AG04449 (cell line): ENCODE measurements at regions not wholly inside any gene's neighbourhood (a gene's known extent, or its start where the extent isn't known, plus 50 kb on each side); places are given as distances from the start of the nearest gene placed in this dataset.

Experiments
- CTCF ChIA-PET: fragments of 350-600 bp; formaldehyde crosslinking; extraction: SDS; loops from one replicate; lab custom pipeline; 2021; ENCODE audit warnings: antibody characterized with exemption; lab: Yijun Ruan, JAX
- POLR2A ChIA-PET: fragments of 400-600, 350-600 bp; formaldehyde crosslinking; extraction: SDS; loops from one replicate; lab custom pipeline; 2020; ENCODE audit warnings: antibody characterized with exemption, inconsistent platforms; lab: Yijun Ruan, JAX
- DNase-seq: peaks from one replicate; pipeline ENCODE4 v3.0.0-alpha.2; 2010; ENCODE audit warnings: low read depth, low spot score
- H3K4me3 ChIP-seq: 2 replicates; pipeline ENCODE4 v1.5.1; 2011; ENCODE audit warnings: low read depth, mild to moderate bottlenecking, control low read depth, low read length
- TF ChIP-seq, protein P1 (sequence below): IDR thresholded peaks from one replicate; pipeline ENCODE4 v1.5.1; 2011; ENCODE audit warnings: mild to moderate bottlenecking, moderate library complexity, low read length, control low read depth, inconsistent platforms; ENCODE audit not compliant: insufficient read depth; ENCODE audit errors: missing control alignments

DNA sequence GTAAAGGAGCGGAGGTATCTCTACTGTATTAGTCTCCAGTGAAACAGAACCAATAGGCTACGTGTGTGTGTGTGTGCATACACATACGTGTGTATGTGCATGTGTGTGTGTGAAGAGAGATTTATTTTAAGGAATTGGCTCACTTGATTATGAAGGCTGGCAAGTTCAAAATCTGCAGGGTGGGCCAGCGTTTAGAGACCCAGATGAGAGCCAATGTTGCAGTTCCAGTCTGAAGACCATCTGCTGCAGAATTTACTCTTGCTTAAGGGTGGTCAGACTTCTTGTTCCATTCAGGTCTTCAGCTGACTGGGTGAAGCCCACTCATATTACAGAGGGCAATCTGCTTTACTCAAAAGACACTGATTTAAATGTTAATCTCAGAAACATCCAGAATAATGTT is 119.2 kb downstream of the FGF18 start:
- POLR2A ChIA-PET, result no interaction called here
- CTCF ChIA-PET, result no interaction called here
- TF ChIP-seq, protein P1, sequence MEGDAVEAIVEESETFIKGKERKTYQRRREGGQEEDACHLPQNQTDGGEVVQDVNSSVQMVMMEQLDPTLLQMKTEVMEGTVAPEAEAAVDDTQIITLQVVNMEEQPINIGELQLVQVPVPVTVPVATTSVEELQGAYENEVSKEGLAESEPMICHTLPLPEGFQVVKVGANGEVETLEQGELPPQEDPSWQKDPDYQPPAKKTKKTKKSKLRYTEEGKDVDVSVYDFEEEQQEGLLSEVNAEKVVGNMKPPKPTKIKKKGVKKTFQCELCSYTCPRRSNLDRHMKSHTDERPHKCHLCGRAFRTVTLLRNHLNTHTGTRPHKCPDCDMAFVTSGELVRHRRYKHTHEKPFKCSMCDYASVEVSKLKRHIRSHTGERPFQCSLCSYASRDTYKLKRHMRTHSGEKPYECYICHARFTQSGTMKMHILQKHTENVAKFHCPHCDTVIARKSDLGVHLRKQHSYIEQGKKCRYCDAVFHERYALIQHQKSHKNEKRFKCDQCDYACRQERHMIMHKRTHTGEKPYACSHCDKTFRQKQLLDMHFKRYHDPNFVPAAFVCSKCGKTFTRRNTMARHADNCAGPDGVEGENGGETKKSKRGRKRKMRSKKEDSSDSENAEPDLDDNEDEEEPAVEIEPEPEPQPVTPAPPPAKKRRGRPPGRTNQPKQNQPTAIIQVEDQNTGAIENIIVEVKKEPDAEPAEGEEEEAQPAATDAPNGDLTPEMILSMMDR, result no peak
- H3K4me3 ChIP-seq, result no peak overlapping the region
- DNase-seq, result no peak

DNA sequence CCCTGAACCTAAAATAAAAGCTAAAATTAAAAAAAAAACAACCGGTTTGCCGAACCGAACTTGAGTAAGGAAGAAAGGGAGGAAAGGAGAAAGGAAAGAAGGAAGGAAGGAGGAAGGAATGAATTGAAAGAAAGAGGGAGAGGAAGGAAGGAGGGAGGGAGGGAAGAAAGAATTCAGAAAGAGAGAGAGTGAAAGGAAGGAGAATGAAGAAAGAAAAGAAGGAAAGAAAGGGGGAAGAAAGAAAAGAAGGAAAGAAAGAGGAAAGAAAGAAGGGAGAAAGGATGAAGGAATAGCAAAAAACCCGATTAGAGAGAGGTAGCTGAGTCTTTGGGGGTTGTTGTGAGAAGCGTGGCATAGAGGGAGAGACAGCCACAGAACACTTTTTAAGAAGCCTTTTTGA is 121.4 kb downstream of the FGF18 start:
- TF ChIP-seq, protein P1, result no peak
- ChIA-PET CTCF (no interaction called here), POLR2A (no interaction called here)
- DNase-seq, result no peak
- H3K4me3 ChIP-seq, result no peak overlapping the region

DNA sequence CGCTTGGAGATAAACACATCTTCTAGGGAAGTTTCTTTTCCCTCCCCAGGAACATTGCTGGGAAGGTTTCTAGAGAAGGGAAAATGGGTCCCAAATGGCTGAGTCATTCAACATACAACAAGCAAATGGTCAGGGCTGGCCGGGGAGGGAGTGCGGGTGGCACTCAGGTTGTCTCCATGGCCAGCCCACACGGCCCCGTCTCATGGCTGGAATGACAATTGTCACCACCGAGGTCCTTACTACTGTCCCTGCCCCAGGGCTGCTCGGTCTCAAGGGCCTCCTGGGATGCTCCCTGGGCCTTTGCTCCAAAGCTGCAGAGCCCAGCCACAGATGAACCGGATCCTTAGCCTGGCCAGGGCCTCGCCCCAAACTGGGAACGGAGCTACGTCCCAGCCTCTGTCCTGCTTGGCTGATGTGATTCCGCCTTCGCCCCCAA is 121.9 kb downstream of the FGF18 start:
- no peak for DNase-seq
- H3K4me3 ChIP-seq, result no peak overlapping the region
- POLR2A ChIA-PET, result no interaction called here
- TF ChIP-seq, protein P1, result no peak
- CTCF ChIA-PET, result no interaction called here

DNA sequence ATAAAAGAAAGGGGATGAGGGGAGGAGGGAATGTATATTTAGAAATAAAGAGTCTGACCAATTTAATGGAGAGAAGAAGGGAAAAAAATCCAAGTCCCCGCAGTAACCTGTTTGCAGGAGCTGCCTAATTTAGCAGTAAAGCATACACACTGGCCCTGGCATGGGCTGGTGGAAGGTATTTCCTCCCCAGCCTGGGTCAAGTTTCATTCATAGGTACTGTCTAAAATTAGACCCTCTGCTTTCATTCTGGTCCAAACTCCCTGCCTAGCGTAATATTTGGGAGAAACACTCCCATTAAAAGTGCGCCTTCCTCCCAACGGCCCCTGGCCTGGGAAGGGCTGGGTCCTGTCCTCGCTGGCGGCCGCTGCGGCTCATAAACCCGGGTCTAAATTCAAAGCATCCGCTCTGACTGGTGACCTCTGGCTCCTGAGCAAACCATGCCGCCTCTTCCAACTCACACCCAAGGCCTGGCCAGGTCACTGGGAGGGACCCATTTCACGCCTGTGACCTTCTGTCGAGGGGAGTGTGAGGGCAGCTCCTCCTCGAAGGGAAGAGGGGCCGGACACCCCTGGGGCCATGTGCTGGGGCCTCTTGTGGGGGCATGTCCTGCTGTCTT is 123.2 kb downstream of the FGF18 start:
- no peak overlapping the region for H3K4me3 ChIP-seq
- TF ChIP-seq, protein P1, result no peak
- CTCF ChIA-PET, result no interaction called here
- POLR2A ChIA-PET, result no interaction called here
- no peak for DNase-seq

DNA sequence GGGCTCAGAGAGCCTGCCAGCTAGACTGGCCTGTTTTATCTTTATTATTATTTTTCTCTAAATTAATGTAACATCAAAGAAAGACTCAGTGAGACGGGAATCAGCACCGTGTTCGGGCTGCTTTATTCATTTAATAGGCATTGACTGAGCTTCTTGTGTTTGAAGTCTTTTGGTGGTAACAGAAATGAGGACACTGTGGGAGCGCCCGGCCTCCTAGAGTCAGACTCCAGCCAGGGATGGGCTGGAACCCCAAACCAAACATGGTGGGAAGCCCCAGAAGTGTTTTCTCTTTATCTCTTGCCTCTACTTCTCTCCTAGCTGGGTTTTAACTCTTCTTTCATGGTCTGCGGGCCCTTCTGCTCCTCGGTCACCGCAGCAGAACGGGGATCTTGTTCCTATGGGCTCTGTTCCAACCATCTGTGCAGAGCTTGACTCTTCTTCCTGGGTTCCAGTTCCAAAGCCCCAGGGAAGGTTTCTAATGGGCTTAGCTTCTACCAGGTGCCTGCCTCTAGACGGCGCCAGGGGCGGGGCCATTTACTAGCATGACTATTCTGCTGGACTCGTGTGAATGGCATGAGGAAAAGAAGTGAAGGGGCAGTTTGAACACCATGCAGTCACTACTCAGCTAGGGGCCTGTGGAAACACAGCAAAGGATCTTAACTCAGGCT is 123.8 kb downstream of the FGF18 start:
- no peak overlapping the region for H3K4me3 ChIP-seq
- TF ChIP-seq, protein P1, result no peak
- no peak for DNase-seq
- ChIA-PET POLR2A (no interaction called here), CTCF (no interaction called here)

DNA sequence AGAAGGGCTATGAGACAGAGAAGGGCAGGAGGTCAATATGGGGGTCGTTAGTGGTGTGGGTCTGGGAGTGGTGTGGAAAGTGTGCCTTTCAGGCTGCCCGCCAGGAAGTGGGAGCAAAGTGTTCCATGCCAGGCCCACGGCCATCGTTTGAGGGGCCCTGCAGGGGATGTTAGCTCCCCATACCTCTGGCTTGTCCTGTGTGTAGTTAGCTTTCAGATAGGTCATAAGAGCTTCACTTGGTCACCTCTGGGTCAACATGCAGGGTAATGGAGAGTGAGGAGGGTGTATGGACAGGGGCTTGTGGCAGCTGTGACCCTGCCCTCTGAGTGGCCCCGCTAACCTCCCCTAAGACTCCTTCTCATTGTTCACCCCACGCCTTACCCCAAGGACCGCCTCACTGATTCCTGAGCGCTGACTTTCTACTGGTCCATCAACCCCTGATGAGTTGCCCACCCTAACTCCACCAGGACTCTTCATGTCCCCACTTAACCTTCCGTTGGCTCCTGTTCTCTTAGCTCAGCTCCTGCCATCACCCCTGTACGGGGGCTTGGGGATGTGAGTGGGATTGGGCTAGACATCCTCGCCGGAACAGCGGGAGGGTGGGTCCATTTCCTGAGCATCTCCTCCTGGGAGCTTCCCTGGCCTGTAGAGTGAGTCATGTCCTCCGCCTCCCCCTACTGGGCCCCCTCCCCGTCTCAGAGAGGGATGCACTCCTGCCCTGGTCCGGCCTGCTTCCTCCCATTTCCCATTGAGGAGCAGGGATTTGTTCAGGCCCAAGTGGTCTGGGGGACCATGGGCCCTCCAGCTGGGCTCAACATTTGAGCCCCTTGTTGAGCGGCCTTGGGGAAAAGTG is 125.7 kb downstream of the FGF18 start:
- POLR2A ChIA-PET, result no interaction called here
- DNase-seq, result no peak
- no peak overlapping the region for H3K4me3 ChIP-seq
- TF ChIP-seq, protein P1, result no peak
- CTCF ChIA-PET, result no interaction called here
